ENCODE measurements at regions not wholly inside any gene's neighbourhood (a gene's known extent, or its start where the extent isn't known, plus 50 kb on each side); places are given as distances from the start of the nearest gene placed in this dataset.

DNA sequence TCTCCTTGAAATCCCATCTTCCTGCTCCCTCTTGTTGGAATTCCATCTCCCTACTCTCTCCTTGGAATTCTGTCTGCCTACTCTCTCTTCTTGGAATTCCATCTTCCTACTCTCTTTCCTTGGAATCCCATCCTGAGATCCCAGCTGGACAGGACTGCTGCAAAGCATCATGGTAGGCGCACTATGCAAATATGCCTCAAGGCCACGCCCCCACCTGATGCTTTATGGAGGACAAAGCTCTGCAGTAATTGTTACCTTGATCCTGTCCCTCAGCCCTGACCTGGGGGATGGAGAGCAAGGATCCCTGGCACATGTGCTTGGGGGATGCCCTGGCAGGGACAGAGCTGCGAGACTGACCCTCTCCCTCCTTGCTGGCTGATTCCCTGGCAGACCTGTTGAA, 185.6 kb downstream of the TBX5 start:
- TF ChIP-seq EZH2 (IDR thresholded peaks at IDR 0.05) (no peak), POLR2AphosphoS5 (IDR thresholded peaks at IDR 0.05; ENCODE audit: borderline replicate concordance, low read depth, low read length) (no peak)

Data from SK-N-MC (cell line).